Esophagus muscularis mucosa (tissue), 4 donors: ENCODE measurements at regions not wholly inside any gene's neighbourhood (a gene's known extent, or its start where the extent isn't known, plus 50 kb on each side); places are given as distances from the start of the nearest gene placed in this dataset.

Experiments used
- DNase-seq: peaks from one replicate; pipeline ENCODE4 v3.0.0-alpha.2; 2017; ENCODE audit errors: extremely low spot score
- H3K27ac ChIP-seq, 4 donors: fragments of 200-600 bp; sonication (generic); replicated peaks in 1 of 4; 1 replicate in 3 of 4; 2 replicates in 1 of 4; pipeline ENCODE4 v1.5.1; 2016 to 2019; ENCODE audit warnings: mild to moderate bottlenecking in 1 of 4
- H3K27me3 ChIP-seq, 4 donors: fragments of 200-600 bp; sonication (generic); one replicate each; pipeline versions ENCODE4 v1.5.1 to v1.6.0; 2016 to 2019
- H3K36me3 ChIP-seq, 4 donors: fragments of 200-600 bp; sonication (generic); one replicate each; pipeline ENCODE4 v1.5.1; 2016 to 2019
- H3K4me1 ChIP-seq, 4 donors: fragments of 200-600 bp; sonication (generic); one replicate each; pipeline ENCODE4 v1.5.1; 2016 to 2019
- H3K4me3 ChIP-seq, 4 donors: fragments of 200-600 bp; sonication (generic); 1 replicate in 2 of 4; 2 replicates in 2 of 4; pipeline ENCODE4 v1.5.1; 2016 to 2019; ENCODE audit warnings: mild to moderate bottlenecking in 4 of 4, moderate library complexity in 1 of 4
- H3K9me3 ChIP-seq, 4 donors: fragments of 200-600 bp; sonication (generic); 1 replicate in 3 of 4; 2 replicates in 1 of 4; pipeline ENCODE4 v1.5.1; 2016 to 2019
- EP300 ChIP-seq: sonication (generic); formaldehyde crosslinking; IDR thresholded peaks from one replicate; pipeline ENCODE4 v1.6.1; 2017; ENCODE audit warnings: antibody characterized with exemption
- POLR2A ChIP-seq: fragments of 450-650 bp; IDR thresholded peaks from one replicate; pipeline ENCODE4 v1.6.1; 2017; ENCODE audit warnings: antibody characterized with exemption, moderate library complexity, mild to moderate bottlenecking, low read depth
- POLR2AphosphoS5 ChIP-seq, 2 donors: sonication (generic); formaldehyde crosslinking; IDR thresholded peaks; one replicate each; pipeline ENCODE4 v1.6.1; 2017; ENCODE audit warnings: antibody characterized with exemption in 2 of 2
- WGBS: methylation state at CpG from one replicate; pipeline ENCODE4 v1.1.5; 2018; 5-methylcytosine and 5-hydroxymethylcytosine counted together
- intact Hi-C: fragments of 100-400 bp; cut with DNase I; formaldehyde crosslinking; loops from one replicate; pipeline ENCODE4 v1.15.1; 2023
- TF ChIP-seq, protein P1 (sequence below), 3 experiments: fragments of 200-600 bp in 2 of 3; fragments of 450-650 bp in 1 of 3; sonication (generic) in 2 of 3; IDR thresholded peaks; one replicate each; pipeline ENCODE4 v1.5.1; 2017 to 2019; ENCODE audit warnings: antibody characterized with exemption in 3 of 3, mild to moderate bottlenecking in 2 of 3, moderate library complexity in 1 of 3

DNA sequence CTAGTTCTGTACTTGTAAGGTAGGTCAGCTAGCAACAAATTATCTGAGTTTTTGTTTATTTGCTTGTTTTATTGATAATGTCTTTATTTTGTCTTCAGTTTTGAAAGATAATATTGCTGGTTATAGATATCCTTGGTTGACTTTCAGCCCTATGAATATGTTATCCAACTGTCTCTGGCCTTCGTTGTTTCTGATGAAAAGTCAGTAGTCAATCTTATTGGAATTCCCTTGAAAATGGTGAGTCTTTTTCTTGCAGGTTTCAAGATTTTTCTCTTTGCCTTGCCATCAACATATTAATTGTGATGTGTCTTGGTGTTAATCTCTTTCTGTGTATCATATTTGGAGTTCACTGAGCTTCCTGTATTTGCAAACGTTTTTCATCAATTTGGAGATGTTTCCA, 113.1 kb upstream of the NEIL3 start:
- Histone ChIP-seq H3K27me3 (no peaks in the 10 kb centered on the region), H3K27ac (no peak overlapping the region), H3K4me3 (no peak overlapping the region), H3K9me3 (peaks cover 0 to 5% (median 0%) of the 10 kb centered on the region in 4 donors), H3K36me3 (no peaks in the 10 kb centered on the region), H3K4me1 (no peaks in the 10 kb centered on the region)
- 88% methylated on average over 2 of the region's 2 CpGs for WGBS
- TF ChIP-seq, protein P1, sequence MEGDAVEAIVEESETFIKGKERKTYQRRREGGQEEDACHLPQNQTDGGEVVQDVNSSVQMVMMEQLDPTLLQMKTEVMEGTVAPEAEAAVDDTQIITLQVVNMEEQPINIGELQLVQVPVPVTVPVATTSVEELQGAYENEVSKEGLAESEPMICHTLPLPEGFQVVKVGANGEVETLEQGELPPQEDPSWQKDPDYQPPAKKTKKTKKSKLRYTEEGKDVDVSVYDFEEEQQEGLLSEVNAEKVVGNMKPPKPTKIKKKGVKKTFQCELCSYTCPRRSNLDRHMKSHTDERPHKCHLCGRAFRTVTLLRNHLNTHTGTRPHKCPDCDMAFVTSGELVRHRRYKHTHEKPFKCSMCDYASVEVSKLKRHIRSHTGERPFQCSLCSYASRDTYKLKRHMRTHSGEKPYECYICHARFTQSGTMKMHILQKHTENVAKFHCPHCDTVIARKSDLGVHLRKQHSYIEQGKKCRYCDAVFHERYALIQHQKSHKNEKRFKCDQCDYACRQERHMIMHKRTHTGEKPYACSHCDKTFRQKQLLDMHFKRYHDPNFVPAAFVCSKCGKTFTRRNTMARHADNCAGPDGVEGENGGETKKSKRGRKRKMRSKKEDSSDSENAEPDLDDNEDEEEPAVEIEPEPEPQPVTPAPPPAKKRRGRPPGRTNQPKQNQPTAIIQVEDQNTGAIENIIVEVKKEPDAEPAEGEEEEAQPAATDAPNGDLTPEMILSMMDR (IDR thresholded peaks at IDR 0.05): no peak
- intact Hi-C loops: no loop called here
- no peak for DNase-seq

DNA sequence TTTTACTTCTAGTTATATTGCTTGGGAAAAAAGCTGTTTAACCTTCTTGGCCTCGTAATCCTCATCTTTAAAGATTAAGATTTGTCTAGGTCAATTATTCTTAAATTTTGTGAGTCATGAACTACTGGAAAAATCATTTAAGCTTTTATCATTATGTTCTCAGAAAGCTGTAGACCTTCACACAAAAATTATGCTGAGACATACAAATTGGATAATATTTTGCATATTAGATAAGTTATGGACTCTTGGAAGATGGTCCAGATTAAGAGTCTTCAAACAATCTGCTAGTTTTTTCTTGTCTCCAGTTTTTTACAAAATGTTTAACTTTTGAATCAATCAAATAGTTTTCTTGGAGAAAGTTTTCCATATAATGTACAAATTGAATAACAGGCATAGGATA, 108.1 kb upstream of the NEIL3 start:
- WGBS: 71% methylated on average over 1 of the region's 1 CpG
- TF ChIP-seq POLR2A (no peak), POLR2AphosphoS5 (IDR thresholded peaks at IDR 0.05) (no peak), EP300 (no peak)
- TF ChIP-seq, protein P1 (IDR thresholded peaks at IDR 0.05): no peak
- Histone ChIP-seq H3K27me3 (no peaks in the 10 kb centered on the region), H3K4me3 (no peak overlapping the region), H3K27ac (no peak overlapping the region), H3K4me1 (no peaks in the 10 kb centered on the region), H3K9me3 (peaks cover 0 to 11% (median 0%) of the 10 kb centered on the region in 4 donors), H3K36me3 (no peaks in the 10 kb centered on the region)
- intact Hi-C loops: no loop called here
- DNase-seq: no peak

DNA sequence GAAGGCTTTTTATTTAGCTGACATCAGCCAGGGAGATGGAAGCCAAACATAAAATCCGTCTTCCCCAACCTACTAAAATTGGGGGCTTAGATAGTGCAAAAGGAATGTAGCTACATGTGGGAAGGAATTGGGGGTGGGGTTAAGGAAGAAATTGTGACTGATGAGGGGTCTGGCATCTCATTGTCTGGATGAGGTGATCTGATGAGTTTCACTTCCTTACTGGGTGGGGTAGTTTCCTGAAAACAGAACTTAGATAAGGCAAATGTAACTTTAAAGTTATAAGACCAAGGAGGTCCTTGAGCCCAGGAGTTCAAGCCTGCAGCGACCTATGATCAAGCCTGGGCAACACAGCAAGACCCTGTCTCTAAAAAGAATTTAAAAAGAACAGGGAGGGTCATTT, 105.5 kb upstream of the NEIL3 start:
- intact Hi-C loops: no loop called here
- 42% methylated on average over 2 of the region's 2 CpGs for WGBS
- no peak for DNase-seq
- TF ChIP-seq POLR2A (no peak), EP300 (no peak), POLR2AphosphoS5 (IDR thresholded peaks at IDR 0.05) (no peak)
- TF ChIP-seq, protein P1 (IDR thresholded peaks at IDR 0.05): no peak
- Histone ChIP-seq H3K27ac (no peak overlapping the region), H3K9me3 (peaks cover 0 to 6% (median 0%) of the 10 kb centered on the region in 4 donors), H3K27me3 (no peaks in the 10 kb centered on the region), H3K4me3 (no peak overlapping the region), H3K4me1 (no peaks in the 10 kb centered on the region), H3K36me3 (no peaks in the 10 kb centered on the region)

DNA sequence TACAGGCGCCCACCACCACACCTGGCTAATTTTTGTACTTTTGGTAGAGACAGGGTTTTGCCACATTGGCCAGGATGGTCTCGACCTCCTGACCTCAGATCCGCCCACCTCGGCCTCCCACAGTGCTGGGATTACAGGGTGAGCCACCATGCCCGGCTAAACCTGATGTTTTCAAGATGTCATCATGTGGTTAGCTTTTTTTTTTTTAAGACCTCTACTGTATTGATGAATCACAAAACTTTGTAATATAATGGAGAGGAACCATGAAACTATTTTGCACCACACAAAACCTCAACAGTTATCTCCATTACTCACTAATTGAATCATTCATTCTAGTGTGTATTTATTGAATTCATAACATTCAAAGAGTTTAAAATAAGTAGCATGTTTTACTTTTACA, 94.7 kb upstream of the NEIL3 start:
- DNase-seq: no peak
- Histone ChIP-seq H3K27me3 (no peaks in the 10 kb centered on the region), H3K9me3 (no peaks in the 10 kb centered on the region), H3K36me3 (no peaks in the 10 kb centered on the region), H3K4me1 (no peaks in the 10 kb centered on the region), H3K27ac (no peak overlapping the region), H3K4me3 (no peak overlapping the region)
- 98% methylated on average over 5 of the region's 5 CpGs for WGBS
- TF ChIP-seq EP300: no peak
- intact Hi-C loops: no loop called here

DNA sequence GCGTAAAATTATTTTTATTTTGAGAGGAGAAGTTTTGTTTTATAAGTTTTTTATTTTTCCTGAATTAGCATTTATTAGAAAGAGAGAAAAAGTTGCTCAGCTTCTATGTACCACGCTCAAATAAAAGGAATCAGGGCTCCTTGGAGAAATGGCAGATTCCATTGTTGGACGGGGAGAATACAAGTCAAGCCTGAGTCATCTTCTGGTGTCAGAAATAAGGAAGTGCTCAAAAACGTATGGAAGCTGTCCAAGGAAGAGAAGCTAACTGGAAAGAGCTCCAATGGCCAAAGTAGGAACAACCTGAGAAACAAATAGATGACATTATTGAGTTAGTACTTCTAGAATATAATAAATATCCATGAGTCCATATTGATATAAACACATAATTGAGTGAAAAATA, 89.3 kb upstream of the NEIL3 start:
- WGBS: 66% methylated on average over 4 of the region's 4 CpGs
- intact Hi-C loops: no loop called here
- no peaks in the 10 kb centered on the region for H3K27me3 ChIP-seq

More for the DNA sequence above, 89.3 kb upstream of the NEIL3 start:
- DNase-seq: no peak
- Histone ChIP-seq H3K4me1 (no peaks in the 10 kb centered on the region), H3K9me3 (no peaks in the 10 kb centered on the region), H3K4me3 (no peak overlapping the region), H3K27ac (no peak overlapping the region), H3K36me3 (no peaks in the 10 kb centered on the region)
- TF ChIP-seq, protein P1 (IDR thresholded peaks at IDR 0.05): no peak
- no peak for TF ChIP-seq EP300
- no peak for TF ChIP-seq POLR2AphosphoS5 (IDR thresholded peaks at IDR 0.05)
- no peak for TF ChIP-seq POLR2A
